Testis (tissue), 2 donors: ENCODE measurements at regions not wholly inside any gene's neighbourhood (a gene's known extent, or its start where the extent isn't known, plus 50 kb on each side); places are given as distances from the start of the nearest gene placed in this dataset.

Experiments used
- CTCF ChIP-seq, 3 experiments: fragments of 450-650 bp in 2 of 3; fragments of 200-600 bp in 1 of 3; sonication (generic) in 1 of 3; IDR thresholded peaks; one replicate each; pipeline ENCODE4 v1.5.1; 2016 to 2019; ENCODE audit warnings: antibody characterized with exemption in 3 of 3, mild to moderate bottlenecking in 2 of 3, moderate library complexity in 1 of 3
- POLR2A ChIP-seq: fragments of 450-650 bp; IDR thresholded peaks from one replicate; pipeline ENCODE4 v1.6.1; 2017; ENCODE audit warnings: antibody characterized with exemption, mild to moderate bottlenecking, moderate library complexity

GRCh38 chr4:13701937-13702446 is 74.5 kb upstream of the BOD1L1 start:
- no peak for TF ChIP-seq CTCF (IDR thresholded peaks at IDR 0.05)
- no peak for TF ChIP-seq POLR2A
